OCI-LY3 (cell line): ENCODE measurements at regions not wholly inside any gene's neighbourhood (a gene's known extent, or its start where the extent isn't known, plus 50 kb on each side); places are given as distances from the start of the nearest gene placed in this dataset.

Source experiments
- H2AFZ ChIP-seq: fragments of 200-600, 300-600 bp; shearing (Covaris generic); 2 replicates; pipeline ENCODE4 v1.6.0; 2014; ENCODE audit warnings: antibody characterized with exemption, low read depth, low read length
- H3K27ac ChIP-seq: fragments of 200-600, 300-600 bp; sonication (generic); 2 replicates; pipeline ENCODE4 v1.5.1; 2014; ENCODE audit warnings: mild to moderate bottlenecking, low read length, moderate library complexity, mixed read lengths
- H3K27me3 ChIP-seq: fragments of 200-600, 300-600 bp; sonication (generic); 2 replicates; pipeline ENCODE4 v1.6.1; 2014; ENCODE audit warnings: low read depth, low read length, mixed read lengths
- H3K36me3 ChIP-seq: fragments of 200-600, 300-600 bp; sonication (generic); replicated peaks from 2 replicates; pipeline ENCODE3; 2014; ENCODE audit warnings: low read depth, low read length, mixed read lengths
- H3K4me1 ChIP-seq: fragments of 300-600, 200-600 bp; sonication (generic); 2 replicates; pipeline ENCODE4 v1.6.1; 2014; ENCODE audit warnings: low read length, mixed read lengths
- H3K4me2 ChIP-seq: fragments of 200-600, 300-600 bp; sonication (generic); 2 replicates; pipeline ENCODE4 v1.6.1; 2014; ENCODE audit warnings: low read length, mixed read lengths
- H3K4me3 ChIP-seq: fragments of 300-600, 200-600 bp; sonication (generic); 2 replicates; pipeline ENCODE4 v1.5.1; 2014; ENCODE audit warnings: antibody characterized with exemption, mild to moderate bottlenecking, low read length, moderate library complexity
- H3K79me2 ChIP-seq: fragments of 300-600, 200-600 bp; shearing (Covaris generic); 2 replicates; pipeline ENCODE4 v1.6.1; 2014; ENCODE audit warnings: mild to moderate bottlenecking, low read length, mixed read lengths
- H3K9ac ChIP-seq: fragments of 300-600, 200-600 bp; shearing (Covaris generic); 2 replicates; pipeline ENCODE4 v1.6.0; 2014; ENCODE audit warnings: mild to moderate bottlenecking, low read length, moderate library complexity
- H3K9me3 ChIP-seq: fragments of 200-600, 300-600 bp; shearing (Covaris generic); 2 replicates; pipeline ENCODE4 v1.6.1; 2014; ENCODE audit warnings: low read length, mixed read lengths; ENCODE audit not compliant: insufficient read depth
- H4K20me1 ChIP-seq: fragments of 200-600, 300-600 bp; sonication (generic); 2 replicates; pipeline ENCODE4 v1.6.1; 2016; ENCODE audit warnings: low read length, mixed read lengths; ENCODE audit not compliant: insufficient read depth
- EZH2phosphoT487 ChIP-seq: fragments of 200-600 bp; shearing (Covaris generic); IDR thresholded peaks from 2 replicates; pipeline ENCODE4 v1.6.1; 2018; ENCODE audit warnings: antibody characterized with exemption, mixed run types, low read depth
- TF ChIP-seq, protein P1 (sequence below): fragments of 200-600, 300-600 bp; sonication (generic); IDR thresholded peaks from 2 replicates; pipeline ENCODE4 v1.5.1; 2014; ENCODE audit warnings: antibody characterized with exemption, low read length, low read depth

GRCh38 chr5:124451721-124452383 lies 294.6 kb downstream of the ZNF608 start:
- H3K79me2 ChIP-seq = no peaks in the 10 kb centered on the region

GRCh38 chr5:124446120-124446519 lies 300.3 kb downstream of the ZNF608 start:
- H3K79me2 ChIP-seq = no peaks in the 10 kb centered on the region
- no peak overlapping the region for H3K9ac ChIP-seq
- no peak overlapping the region for H3K4me3 ChIP-seq
- peaks cover 29% of the 10 kb centered on the region for H3K4me1 ChIP-seq
- no peaks in the 10 kb centered on the region for H4K20me1 ChIP-seq
- no peaks in the 10 kb centered on the region for H3K9me3 ChIP-seq
- H3K36me3 ChIP-seq = no peaks in the 10 kb centered on the region
- no peak for TF ChIP-seq EZH2phosphoT487
- TF ChIP-seq, protein P1, sequence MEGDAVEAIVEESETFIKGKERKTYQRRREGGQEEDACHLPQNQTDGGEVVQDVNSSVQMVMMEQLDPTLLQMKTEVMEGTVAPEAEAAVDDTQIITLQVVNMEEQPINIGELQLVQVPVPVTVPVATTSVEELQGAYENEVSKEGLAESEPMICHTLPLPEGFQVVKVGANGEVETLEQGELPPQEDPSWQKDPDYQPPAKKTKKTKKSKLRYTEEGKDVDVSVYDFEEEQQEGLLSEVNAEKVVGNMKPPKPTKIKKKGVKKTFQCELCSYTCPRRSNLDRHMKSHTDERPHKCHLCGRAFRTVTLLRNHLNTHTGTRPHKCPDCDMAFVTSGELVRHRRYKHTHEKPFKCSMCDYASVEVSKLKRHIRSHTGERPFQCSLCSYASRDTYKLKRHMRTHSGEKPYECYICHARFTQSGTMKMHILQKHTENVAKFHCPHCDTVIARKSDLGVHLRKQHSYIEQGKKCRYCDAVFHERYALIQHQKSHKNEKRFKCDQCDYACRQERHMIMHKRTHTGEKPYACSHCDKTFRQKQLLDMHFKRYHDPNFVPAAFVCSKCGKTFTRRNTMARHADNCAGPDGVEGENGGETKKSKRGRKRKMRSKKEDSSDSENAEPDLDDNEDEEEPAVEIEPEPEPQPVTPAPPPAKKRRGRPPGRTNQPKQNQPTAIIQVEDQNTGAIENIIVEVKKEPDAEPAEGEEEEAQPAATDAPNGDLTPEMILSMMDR = no peak
- no peak overlapping the region for H3K27ac ChIP-seq
- no peaks in the 10 kb centered on the region; the same call in 1 of the 2 replicates for H3K27me3 ChIP-seq
- no peak overlapping the region for H2AFZ ChIP-seq
- no peak overlapping the region for H3K4me2 ChIP-seq

More at GRCh38 chr5:124451721-124452383, 294.6 kb downstream of the ZNF608 start:
- H3K4me1 ChIP-seq = peaks cover 37% of the 10 kb centered on the region
- TF ChIP-seq, protein P1 = no peak
- no peak for TF ChIP-seq EZH2phosphoT487
- H2AFZ ChIP-seq = no peak overlapping the region
- no peak overlapping the region for H3K4me3 ChIP-seq
- H4K20me1 ChIP-seq = no peaks in the 10 kb centered on the region
- H3K4me2 ChIP-seq = no peak overlapping the region
- no peak overlapping the region for H3K9ac ChIP-seq
- no peak overlapping the region; the same call in 1 of the 2 replicates for H3K27ac ChIP-seq
- no peaks in the 10 kb centered on the region for H3K36me3 ChIP-seq
- H3K27me3 ChIP-seq = no peaks in the 10 kb centered on the region; the same call in 1 of the 2 replicates
- H3K9me3 ChIP-seq = no peaks in the 10 kb centered on the region

DNA sequence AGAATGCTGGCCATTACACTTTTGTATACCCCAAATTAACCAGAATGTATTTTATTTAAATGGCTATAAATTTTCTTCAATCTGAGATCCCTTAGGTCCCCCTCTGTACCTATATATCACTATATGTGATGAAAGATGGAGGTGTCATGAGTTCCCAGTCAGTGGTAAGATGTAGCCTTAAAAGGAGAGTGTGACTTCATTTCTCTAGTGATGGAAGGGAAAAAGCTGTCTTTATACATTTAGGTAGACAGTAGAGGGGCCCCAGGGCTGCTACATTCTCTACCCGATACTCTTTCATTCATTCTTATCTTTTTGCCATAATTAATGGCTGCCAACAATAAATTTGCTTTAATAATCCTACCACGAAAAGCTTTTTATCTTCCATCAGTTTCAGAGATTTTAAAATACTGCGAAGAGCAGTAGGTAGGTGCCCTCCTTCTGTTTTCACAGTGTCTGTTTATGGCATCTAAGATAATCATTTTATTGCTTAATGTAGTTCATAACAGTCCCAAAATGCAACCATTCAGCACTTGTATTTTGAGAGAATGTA lies 301.3 kb downstream of the ZNF608 start:
- Histone ChIP-seq H3K9ac (peak overlapping the region; percentile 11; the same call in 1 of the 2 replicates), H3K4me3 (0 out of 2 replicates have a peak overlapping the region, but pooled peaks have one; percentile 5), H3K27me3 (no peaks in the 10 kb centered on the region; the same call in 1 of the 2 replicates), H2AFZ (no peak overlapping the region), H3K4me1 (peaks cover 31% of the 10 kb centered on the region), H4K20me1 (no peaks in the 10 kb centered on the region), H3K9me3 (no peaks in the 10 kb centered on the region), H3K36me3 (no peaks in the 10 kb centered on the region), H3K4me2 (peak overlapping the region; percentile 50), H3K27ac (peak overlapping the region; percentile 54), H3K79me2 (no peaks in the 10 kb centered on the region)
- TF ChIP-seq, protein P1 = no peak
- no peak for TF ChIP-seq EZH2phosphoT487

DNA sequence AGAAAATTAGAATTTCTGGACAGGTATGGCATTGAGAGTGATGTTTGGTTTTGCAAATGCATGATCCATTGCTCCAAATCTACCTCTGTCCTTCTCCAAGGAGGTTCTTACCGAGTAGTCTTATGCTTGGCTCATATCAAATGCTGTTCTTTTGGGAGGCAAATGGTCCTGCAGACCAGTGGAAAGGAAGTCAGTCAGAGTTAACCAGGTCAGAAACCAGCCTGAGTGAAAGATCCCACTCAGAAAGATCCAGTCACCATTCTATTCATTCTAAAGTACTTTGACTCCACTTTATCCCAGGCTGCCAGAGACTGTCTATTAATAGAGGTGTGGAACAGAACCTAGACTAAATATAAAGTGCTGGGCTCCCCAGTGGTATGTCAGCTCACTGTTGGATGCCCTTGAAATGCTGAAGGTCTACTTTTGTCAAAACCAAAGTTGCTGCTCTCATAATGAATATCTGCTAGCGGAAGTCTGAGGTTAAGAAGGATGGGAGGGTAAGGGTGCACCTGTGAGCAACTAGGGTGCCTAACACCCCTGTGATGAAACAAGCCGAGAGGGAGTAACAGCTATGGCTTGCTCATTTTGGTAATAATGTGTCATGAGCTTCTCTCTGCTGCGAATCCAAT lies 302.2 kb downstream of the ZNF608 start:
- H2AFZ ChIP-seq = no peak overlapping the region
- peaks cover 40% of the 10 kb centered on the region for H3K4me1 ChIP-seq
- no peaks in the 10 kb centered on the region for H3K36me3 ChIP-seq
- H3K9me3 ChIP-seq = no peaks in the 10 kb centered on the region
- peak overlapping the region; percentile 68 for H3K27ac ChIP-seq
- H3K4me2 ChIP-seq = peak overlapping the region; percentile 50
- TF ChIP-seq, protein P1 = no peak
- no peak for TF ChIP-seq EZH2phosphoT487
- H3K27me3 ChIP-seq = no peaks in the 10 kb centered on the region; the same call in 1 of the 2 replicates
- H3K79me2 ChIP-seq = no peaks in the 10 kb centered on the region
- peak overlapping the region; percentile 21; the same call in 1 of the 2 replicates for H3K9ac ChIP-seq
- peak overlapping the region; percentile 14; the same call in 1 of the 2 replicates for H3K4me3 ChIP-seq
- no peaks in the 10 kb centered on the region for H4K20me1 ChIP-seq
